ENCODE measurements at regions not wholly inside any gene's neighbourhood (a gene's known extent, or its start where the extent isn't known, plus 50 kb on each side); places are given as distances from the start of the nearest gene placed in this dataset.

DNA sequence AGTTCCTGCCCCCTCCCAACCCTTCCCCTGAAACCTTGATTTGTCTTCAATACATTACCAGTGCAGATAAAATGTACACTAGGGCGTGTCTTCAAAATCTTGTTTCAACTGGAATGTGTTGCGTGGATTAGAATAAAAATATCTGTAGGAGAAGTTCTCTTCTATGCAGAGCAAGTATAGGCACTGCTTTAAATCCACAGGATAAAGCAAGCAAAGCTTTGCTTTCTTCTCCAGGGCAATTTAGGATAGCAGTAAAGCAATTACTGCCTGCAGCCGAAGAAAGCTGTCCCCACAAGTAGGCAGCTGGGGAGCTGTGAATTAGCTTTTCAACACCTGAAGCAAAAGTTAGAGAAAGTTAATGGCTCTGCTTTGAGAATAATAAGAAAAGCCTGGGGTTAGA, 329.7 kb upstream of the KCNMB2 start:
- Histone ChIP-seq H3K9me3 (ENCODE audit: insufficient read depth in 2 of 2, low read depth in 1 of 2, low read length in 1 of 2) (no peaks in the 10 kb centered on the region), H3K36me3 (ENCODE audit: control insufficient read depth in 2 of 4, insufficient read depth in 4 of 4, low read length in 3 of 4) (no peaks in the 10 kb centered on the region), H3K4ac (replicated peaks; ENCODE audit: insufficient read length, low read depth, low read length) (no peak overlapping the region), H2BK12ac (ENCODE audit: low read depth, low read length) (no peak overlapping the region), H3K18ac (ENCODE audit: extremely low read depth, low read length) (no peak overlapping the region; the same call in 1 of the 2 replicates), H3K79me2 (ENCODE audit: control insufficient read depth in 1 of 2, insufficient read depth in 2 of 2, low read length in 2 of 2) (no peaks in the 10 kb centered on the region), H3K27ac (ENCODE audit: low read depth, low read length) (no peak overlapping the region), H3K23me2 (ENCODE audit: low read depth, low read length) (no peaks in the 10 kb centered on the region), H3K27me3 (replicated peaks in 1 of 4; ENCODE audit: control insufficient read depth in 3 of 4, extremely low read depth in 1 of 4, insufficient read depth in 3 of 4, low read length in 3 of 4) (no peaks in the 10 kb centered on the region), H2BK15ac (ENCODE audit: low read length) (no peak overlapping the region), H2AFZ (ENCODE audit: low read length) (no peak overlapping the region), H4K5ac (ENCODE audit: insufficient read length, low read depth, low read length) (no peak overlapping the region), H2BK20ac (ENCODE audit: low read length) (no peak overlapping the region), H3K14ac (ENCODE audit: insufficient read length) (no peak overlapping the region), H3K79me1 (ENCODE audit: low read depth, low read length) (no peaks in the 10 kb centered on the region), H3K9ac (replicated peaks in 1 of 4; ENCODE audit: extremely low read depth in 1 of 4, low read depth in 3 of 4, low read length in 3 of 4) (no peak overlapping the region), H4K20me1 (replicated peaks in 1 of 2; ENCODE audit: control insufficient read depth in 1 of 2, insufficient read depth in 2 of 2, low read length in 2 of 2) (no peaks in the 10 kb centered on the region), H3K4me3 (ENCODE audit: extremely low read depth in 1 of 4, insufficient read depth in 2 of 4, low read depth in 3 of 4, low read length in 4 of 4) (no peak overlapping the region), H3K4me2 (ENCODE audit: insufficient read depth in 1 of 2, low read depth in 2 of 2, low read length in 2 of 2) (no peak overlapping the region), H3K4me1 (replicated peaks in 1 of 4; ENCODE audit: control insufficient read depth in 3 of 4, insufficient read depth in 4 of 4, low read length in 3 of 4) (0 out of 7 replicates have a peak, but pooled peaks cover 0 to 2% (median 0%) of the 10 kb centered on the region in 4 experiments), H3K23ac (ENCODE audit: insufficient read length) (no peak overlapping the region), H3K56ac (replicated peaks; ENCODE audit: insufficient read length, low read depth, low read length) (no peak overlapping the region), H4K91ac (replicated peaks; ENCODE audit: insufficient read length, low read length) (no peak overlapping the region), H2BK5ac (ENCODE audit: low read depth, low read length) (no peak overlapping the region), H2AK5ac (ENCODE audit: low read depth, low read length) (no peak overlapping the region), H4K8ac (ENCODE audit: extremely low read depth, insufficient read depth, low read length) (no peak overlapping the region), H2BK120ac (replicated peaks; ENCODE audit: low read depth, low read length) (no peak overlapping the region)
- POLR2A ChIA-PET (ENCODE audit: partially characterized antibody): no interaction called here
- CTCF ChIA-PET (ENCODE audit: partially characterized antibody): no interaction called here
- FAIRE-seq (no peak), DNase-seq (ENCODE audit: low read depth in 1 of 2, low spot score in 2 of 2) (no peak)
- 96% methylated on average over 3 of the region's 3 CpGs; no CpG with 5 or more reads in 1 of the 2 experiments for WGBS, 2 experiments (ENCODE audit: extremely low coverage in 1 of 2, insufficient coverage in 1 of 2, insufficient read length in 1 of 2, insufficient replicate concordance in 2 of 2, low coverage in 1 of 2, low lambda C conversion rate in 2 of 2, missing lambda C conversion rate in 1 of 2)
- TF ChIP-seq CBX5 (IDR thresholded peaks at IDR 0.05; ENCODE audit: low read depth, low read length) (no peak), KDM4A (IDR thresholded peaks at IDR 0.05; ENCODE audit: low read depth, low read length, severe bottlenecking) (no peak), GTF2F1 (IDR thresholded peaks at IDR 0.05; ENCODE audit: borderline replicate concordance, low read depth, low read length) (no peak), BACH1 (IDR thresholded peaks at IDR 0.05; ENCODE audit: low read length) (no peak), SIN3A (conservative IDR thresholded peaks at IDR 0.05 in 1 of 2, IDR thresholded peaks at IDR 0.05 in 1 of 2; ENCODE audit: low read depth in 1 of 2, low read length in 2 of 2) (no peak), SAP30 (IDR thresholded peaks at IDR 0.05; ENCODE audit: insufficient read depth, insufficient replicate concordance, low read length) (no peak), TCF12 (IDR thresholded peaks at IDR 0.05; ENCODE audit: low read depth, low read length) (no peak), NRF1 (IDR thresholded peaks at IDR 0.05; ENCODE audit: low read depth, low read length) (no peak), POLR2AphosphoS5 (IDR thresholded peaks at IDR 0.05; ENCODE audit: low read depth, low read length) (no peak), CEBPB (IDR thresholded peaks at IDR 0.05; ENCODE audit: low read depth, low read length) (no peak), YY1 (IDR thresholded peaks at IDR 0.05; ENCODE audit: low read depth, low read length) (no peak)
- TF ChIP-seq, protein P1, sequence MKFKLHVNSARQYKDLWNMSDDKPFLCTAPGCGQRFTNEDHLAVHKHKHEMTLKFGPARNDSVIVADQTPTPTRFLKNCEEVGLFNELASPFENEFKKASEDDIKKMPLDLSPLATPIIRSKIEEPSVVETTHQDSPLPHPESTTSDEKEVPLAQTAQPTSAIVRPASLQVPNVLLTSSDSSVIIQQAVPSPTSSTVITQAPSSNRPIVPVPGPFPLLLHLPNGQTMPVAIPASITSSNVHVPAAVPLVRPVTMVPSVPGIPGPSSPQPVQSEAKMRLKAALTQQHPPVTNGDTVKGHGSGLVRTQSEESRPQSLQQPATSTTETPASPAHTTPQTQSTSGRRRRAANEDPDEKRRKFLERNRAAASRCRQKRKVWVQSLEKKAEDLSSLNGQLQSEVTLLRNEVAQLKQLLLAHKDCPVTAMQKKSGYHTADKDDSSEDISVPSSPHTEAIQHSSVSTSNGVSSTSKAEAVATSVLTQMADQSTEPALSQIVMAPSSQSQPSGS (IDR thresholded peaks at IDR 0.05; ENCODE audit: low read length): no peak
- TF ChIP-seq, protein P2, sequence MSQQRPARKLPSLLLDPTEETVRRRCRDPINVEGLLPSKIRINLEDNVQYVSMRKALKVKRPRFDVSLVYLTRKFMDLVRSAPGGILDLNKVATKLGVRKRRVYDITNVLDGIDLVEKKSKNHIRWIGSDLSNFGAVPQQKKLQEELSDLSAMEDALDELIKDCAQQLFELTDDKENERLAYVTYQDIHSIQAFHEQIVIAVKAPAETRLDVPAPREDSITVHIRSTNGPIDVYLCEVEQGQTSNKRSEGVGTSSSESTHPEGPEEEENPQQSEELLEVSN (IDR thresholded peaks at IDR 0.05): no peak
